H1 (cell line): ENCODE measurements at regions not wholly inside any gene's neighbourhood (a gene's known extent, or its start where the extent isn't known, plus 50 kb on each side); places are given as distances from the start of the nearest gene placed in this dataset.

Experiments
- CTCF ChIA-PET: fragments of 300-600 bp; sonication (Branson Sonifier 250); formaldehyde crosslinking; loops from one replicate; lab custom pipeline; 2021; ENCODE audit not compliant: partially characterized antibody; lab: Charles Lee
- POLR2A ChIA-PET: fragments of 300-600 bp; sonication (Branson Sonifier 250); formaldehyde crosslinking; loops from one replicate; lab custom pipeline; 2021; ENCODE audit warnings: inconsistent platforms; ENCODE audit not compliant: partially characterized antibody; lab: Charles Lee
- DNase-seq, 2 experiments: peaks; one replicate each; pipeline versions ENCODE4 v3.0.0 to v3.0.0-alpha.2; 2010 to 2022; ENCODE audit warnings: low spot score in 2 of 2, low read depth in 1 of 2, mixed read lengths in 1 of 2
- FAIRE-seq: peaks from 2 replicates; lab custom pipeline; 2011; peaks lifted over from hg19 to GRCh38; lab: Jason Lieb, UNC
- H2AFZ ChIP-seq: 2 replicates; pipeline ENCODE4 v1.8.1; 2012; ENCODE audit warnings: low read length, inconsistent platforms
- H2AK5ac ChIP-seq: 2 replicates; pipeline ENCODE4 v1.6.1; 2013; ENCODE audit warnings: low read depth, low read length
- H2BK120ac ChIP-seq: replicated peaks from 2 replicates; pipeline ENCODE3; 2013; ENCODE audit warnings: low read depth, low read length, inconsistent platforms
- H2BK12ac ChIP-seq: 2 replicates; pipeline ENCODE4 v1.6.1; 2013; ENCODE audit warnings: low read depth, low read length
- H2BK15ac ChIP-seq: 2 replicates; pipeline ENCODE4 v1.6.1; 2013; ENCODE audit warnings: low read length
- H2BK20ac ChIP-seq: 2 replicates; pipeline ENCODE4 v1.6.1; 2013; ENCODE audit warnings: low read length
- H2BK5ac ChIP-seq: 2 replicates; pipeline ENCODE4 v1.6.1; 2013; ENCODE audit warnings: low read depth, low read length
- H3K14ac ChIP-seq: 2 replicates; pipeline ENCODE4 v1.6.1; 2013; ENCODE audit warnings: inconsistent platforms; ENCODE audit not compliant: insufficient read length
- H3K18ac ChIP-seq: 2 replicates; pipeline ENCODE4 v1.6.1; 2013; ENCODE audit warnings: low read length; ENCODE audit errors: extremely low read depth
- H3K23ac ChIP-seq: 2 replicates; pipeline ENCODE4 v1.6.1; 2013; ENCODE audit warnings: inconsistent platforms; ENCODE audit not compliant: insufficient read length
- H3K23me2 ChIP-seq: 2 replicates; pipeline ENCODE4 v1.6.1; 2013; ENCODE audit warnings: low read depth, low read length
- H3K27ac ChIP-seq: 2 replicates; pipeline ENCODE4 v1.6.1; 2011; ENCODE audit warnings: low read depth, low read length, inconsistent platforms
- H3K27me3 ChIP-seq, 4 experiments: replicated peaks in 1 of 4; 1 replicate in 1 of 4; 2 replicates in 3 of 4; pipeline versions ENCODE4 v1.6.1 to v1.8.1; 2011 to 2013; ENCODE audit warnings: low read length in 3 of 4, mild to moderate bottlenecking in 3 of 4, inconsistent platforms in 2 of 4, mixed read lengths in 2 of 4, moderate library complexity in 1 of 4; ENCODE audit not compliant: control insufficient read depth in 3 of 4, insufficient read depth in 3 of 4; ENCODE audit errors: extremely low read depth in 1 of 4
- H3K36me3 ChIP-seq, 4 experiments: 2 replicates each; pipeline versions ENCODE4 v1.6.1 to v1.8.1; 2011 to 2013; ENCODE audit warnings: mild to moderate bottlenecking in 4 of 4, low read length in 3 of 4, moderate library complexity in 2 of 4, control low read depth in 1 of 4, inconsistent platforms in 1 of 4; ENCODE audit not compliant: insufficient read depth in 4 of 4, control insufficient read depth in 2 of 4
- H3K4ac ChIP-seq: replicated peaks from 2 replicates; pipeline ENCODE3; 2013; ENCODE audit warnings: low read length, low read depth, mixed read lengths, inconsistent platforms; ENCODE audit not compliant: insufficient read length
- H3K4me1 ChIP-seq, 4 experiments: replicated peaks in 1 of 4; 1 replicate in 1 of 4; 2 replicates in 3 of 4; pipeline versions ENCODE4 v1.6.1 to v1.8.1; 2011 to 2013; ENCODE audit warnings: low read length in 3 of 4, inconsistent platforms in 2 of 4, mixed read lengths in 1 of 4; ENCODE audit not compliant: insufficient read depth in 4 of 4, control insufficient read depth in 3 of 4
- H3K4me2 ChIP-seq, 2 experiments: 2 replicates each; pipeline versions ENCODE4 v1.6.1 to v1.8.1; 2011 to 2013; ENCODE audit warnings: low read depth in 2 of 2, low read length in 2 of 2, control low read depth in 1 of 2, inconsistent platforms in 1 of 2, mild to moderate bottlenecking in 1 of 2; ENCODE audit not compliant: insufficient read depth in 1 of 2
- H3K4me3 ChIP-seq, 4 experiments: fragments of 200-600, 300-600 bp in 1 of 4; sonication (generic), shearing (Covaris generic), sonication (Bioruptor Twin) in 1 of 4; 2 replicates each; pipeline versions ENCODE4 v1.5.1 to v1.8.1; 2011 to 2016; ENCODE audit warnings: low read length in 4 of 4, low read depth in 3 of 4, control low read depth in 2 of 4, inconsistent platforms in 2 of 4, mild to moderate bottlenecking in 2 of 4, mixed read lengths in 1 of 4, moderate library complexity in 1 of 4; ENCODE audit not compliant: insufficient read depth in 2 of 4; ENCODE audit errors: extremely low read depth in 1 of 4
- H3K56ac ChIP-seq: replicated peaks from 2 replicates; pipeline ENCODE3; 2013; ENCODE audit warnings: low read depth, mild to moderate bottlenecking, mixed read lengths, low read length, inconsistent platforms; ENCODE audit not compliant: insufficient read length
- H3K79me1 ChIP-seq: 2 replicates; pipeline ENCODE4 v1.6.1; 2013; ENCODE audit warnings: low read depth, low read length, control low read depth
- H3K79me2 ChIP-seq, 2 experiments: 2 replicates each; pipeline versions ENCODE4 v1.6.1 to v1.8.1; 2012 to 2013; ENCODE audit warnings: low read length in 2 of 2, mild to moderate bottlenecking in 2 of 2, inconsistent platforms in 1 of 2; ENCODE audit not compliant: insufficient read depth in 2 of 2, control insufficient read depth in 1 of 2
- H3K9ac ChIP-seq, 4 experiments: replicated peaks in 1 of 4; 1 replicate in 1 of 4; 2 replicates in 3 of 4; pipeline versions ENCODE4 v1.6.1 to v1.8.1; 2011 to 2013; ENCODE audit warnings: low read depth in 3 of 4, low read length in 3 of 4, control low read depth in 2 of 4, mild to moderate bottlenecking in 2 of 4, moderate library complexity in 2 of 4, inconsistent platforms in 1 of 4; ENCODE audit errors: extremely low read depth in 1 of 4
- H3K9me3 ChIP-seq, 2 experiments: 2 replicates each; pipeline versions ENCODE4 v1.6.1 to v1.8.1; 2012 to 2013; ENCODE audit warnings: mild to moderate bottlenecking in 2 of 2, moderate library complexity in 2 of 2, control low read depth in 1 of 2, inconsistent platforms in 1 of 2, low read depth in 1 of 2, low read length in 1 of 2, mixed read lengths in 1 of 2; ENCODE audit not compliant: insufficient read depth in 2 of 2
- H4K20me1 ChIP-seq, 2 experiments: replicated peaks in 1 of 2; 2 replicates each; pipeline versions ENCODE3 to v1.8.1; 2011 to 2013; ENCODE audit warnings: inconsistent platforms in 2 of 2, low read length in 2 of 2, mild to moderate bottlenecking in 1 of 2; ENCODE audit not compliant: insufficient read depth in 2 of 2, control insufficient read depth in 1 of 2
- H4K5ac ChIP-seq: 2 replicates; pipeline ENCODE4 v1.6.1; 2013; ENCODE audit warnings: low read length, low read depth, mixed read lengths, inconsistent platforms; ENCODE audit not compliant: insufficient read length
- H4K8ac ChIP-seq: 2 replicates; pipeline ENCODE4 v1.8.0; 2013; ENCODE audit warnings: mild to moderate bottlenecking, moderate library complexity, low read length, inconsistent platforms; ENCODE audit not compliant: insufficient read depth; ENCODE audit errors: extremely low read depth
- H4K91ac ChIP-seq: replicated peaks from 2 replicates; pipeline ENCODE3; 2013; ENCODE audit warnings: low read length, mixed read lengths, inconsistent platforms; ENCODE audit not compliant: insufficient read length
- WGBS, 2 experiments: shearing (Covaris generic) in 1 of 2; methylation state at CpG; one replicate each; pipeline versions ENCODE4 v1.1.6 to v1.1.7; 2013 to 2015; ENCODE audit warnings: low lambda C conversion rate in 2 of 2, mixed read lengths in 2 of 2, inconsistent platforms in 1 of 2, low coverage in 1 of 2, missing lambda C conversion rate in 1 of 2; ENCODE audit not compliant: insufficient replicate concordance in 2 of 2, insufficient coverage in 1 of 2, insufficient read length in 1 of 2; ENCODE audit errors: extremely low coverage in 1 of 2, missing lambda C conversion rate in 1 of 2; 5-methylcytosine and 5-hydroxymethylcytosine counted together

GRCh38 chr1:29563092-29563491 is 326.8 kb downstream of the PTPRU start:
- no peak overlapping the region for H2BK12ac ChIP-seq
- no peak overlapping the region for H3K27ac ChIP-seq
- CTCF ChIA-PET = interaction anchor here (0.8 to 2.1 kb wide), 3 partner anchors 12 to 230 kb away, joined by 3 to 5 read pairs (median 4); no protein-coding TSS in a partner anchor
- 87% methylated on average over 3 of the region's 3 CpGs; no CpG with 5 or more reads in 1 of the 2 experiments for WGBS, 2 experiments
- no peak overlapping the region for H3K4me2 ChIP-seq
- no peak overlapping the region for H3K18ac ChIP-seq
- H2BK5ac ChIP-seq = no peak overlapping the region
- no peak overlapping the region for H2AK5ac ChIP-seq
- no peaks in the 10 kb centered on the region for H3K27me3 ChIP-seq
- no peaks in the 10 kb centered on the region for H3K79me2 ChIP-seq
- H3K56ac ChIP-seq = no peak overlapping the region
- H3K14ac ChIP-seq = no peak overlapping the region
- H2AFZ ChIP-seq = no peak overlapping the region
- no peak overlapping the region for H3K9ac ChIP-seq
- H4K20me1 ChIP-seq = no peaks in the 10 kb centered on the region
- DNase-seq = no peak
- H3K4ac ChIP-seq = no peak overlapping the region
- H2BK120ac ChIP-seq = no peak overlapping the region
- H3K23me2 ChIP-seq = no peaks in the 10 kb centered on the region
- H3K36me3 ChIP-seq = peaks cover 0 to 3% (median 0%) of the 10 kb centered on the region in 4 experiments; a peak in 1 of 8 replicates
- no peak overlapping the region for H4K91ac ChIP-seq
- H3K4me1 ChIP-seq = no peaks in the 10 kb centered on the region
- H2BK20ac ChIP-seq = no peak overlapping the region
- no peak overlapping the region for H3K4me3 ChIP-seq
- no peaks in the 10 kb centered on the region for H3K79me1 ChIP-seq
- no peak overlapping the region for H2BK15ac ChIP-seq
- no peak overlapping the region for H4K5ac ChIP-seq
- H3K23ac ChIP-seq = no peak overlapping the region
- no peak for FAIRE-seq
- no peak overlapping the region for H4K8ac ChIP-seq
- H3K9me3 ChIP-seq = peaks cover 36 to 52% of the 10 kb centered on the region in 2 experiments
- POLR2A ChIA-PET = no interaction called here
